ENCODE measurements at regions not wholly inside any gene's neighbourhood (a gene's known extent, or its start where the extent isn't known, plus 50 kb on each side); places are given as distances from the start of the nearest gene placed in this dataset.

- TF ChIP-seq CBX3 (IDR thresholded peaks at IDR 0.05; ENCODE audit: borderline replicate concordance, low read depth) (no peak), E2F4 (IDR thresholded peaks at IDR 0.05; ENCODE audit: low read depth, low read length) (no peak), KAT2A (conservative IDR thresholded peaks at IDR 0.05; ENCODE audit: control insufficient read depth, low read depth, low read length) (no peak), ETV6 (conservative IDR thresholded peaks at IDR 0.05 in 1 of 2, IDR thresholded peaks at IDR 0.05 in 1 of 2; ENCODE audit: borderline replicate concordance in 1 of 2, low read depth in 1 of 2) (no peak)
Measured at GRCh38 chr2:58532641-58533040, 291.5 kb upstream of the FANCL start (continued).

GRCh38 chr2:58527647-58528046 is 286.5 kb upstream of the FANCL start:
- WGBS (ENCODE audit: insufficient coverage, insufficient replicate concordance, low lambda C conversion rate, missing lambda C conversion rate) = 47% methylated on average over 3 of the region's 3 CpGs
- no peaks in the 10 kb centered on the region for H3K79me2 ChIP-seq (ENCODE audit: control insufficient read depth, insufficient read depth, low read length)
- H3K4me1 ChIP-seq (ENCODE audit: control insufficient read depth, insufficient read depth, low read length) = no peaks in the 10 kb centered on the region
- H3K27ac ChIP-seq (ENCODE audit: control insufficient read depth, insufficient read depth) = no peak overlapping the region
- H3K4me3 ChIP-seq = no peak overlapping the region
- H3K4me2 ChIP-seq (ENCODE audit: control insufficient read depth, insufficient read depth) = no peak overlapping the region
- intact Hi-C loops (cut with micrococcal nuclease; ENCODE audit: unreplicated experiment) = no loop called here
- no peak for DNase-seq (ENCODE audit: low read depth, low spot score)
- CTCF ChIA-PET = no interaction called here
- RAD21 ChIA-PET (ENCODE audit: unreplicated experiment) = no interaction called here
- no peaks in the 10 kb centered on the region for H3K36me3 ChIP-seq (ENCODE audit: control insufficient read depth in 2 of 2, insufficient read depth in 2 of 2, low read length in 1 of 2)
- POLR2A ChIA-PET = no interaction called here
- SMC1A ChIA-PET (ENCODE audit: uncharacterized antibody, unreplicated experiment) = no interaction called here
- H3K9me3 ChIP-seq (replicated peaks; ENCODE audit: control insufficient read depth, insufficient read depth, low read length) = no peaks in the 10 kb centered on the region
- H3K27me3 ChIP-seq (replicated peaks in 1 of 2; ENCODE audit: control insufficient read depth in 2 of 2, insufficient read depth in 2 of 2, low read length in 1 of 2) = no peaks in the 10 kb centered on the region
- in situ Hi-C loops (cut with MboI) = no loop called here
- H4K20me1 ChIP-seq (ENCODE audit: control insufficient read depth, insufficient read depth) = no peaks in the 10 kb centered on the region
- no peak for ATAC-seq
- no peak overlapping the region for H3K9ac ChIP-seq (ENCODE audit: control insufficient read depth, insufficient read depth, low read length)
- FAIRE-seq = no peak
- TF ChIP-seq NR2C2 (IDR thresholded peaks at IDR 0.05; ENCODE audit: borderline replicate concordance, control insufficient read depth, insufficient read length, low read depth) (no peak), CHD1 (IDR thresholded peaks at IDR 0.05; ENCODE audit: low read depth, low read length) (no peak), RUNX3 (IDR thresholded peaks at IDR 0.05; ENCODE audit: low read length) (no peak), MTA3 (IDR thresholded peaks at IDR 0.05; ENCODE audit: borderline replicate concordance, low read length) (no peak), WRNIP1 (IDR thresholded peaks at IDR 0.05; ENCODE audit: borderline replicate concordance, low read depth, low read length) (no peak), TCF7 (IDR thresholded peaks at IDR 0.05; ENCODE audit: borderline replicate concordance) (no peak), POU2F2 (IDR thresholded peaks at IDR 0.05; ENCODE audit: borderline replicate concordance, low read depth, low read length) (no peak), SPI1 (IDR thresholded peaks at IDR 0.05; ENCODE audit: borderline replicate concordance, insufficient read depth, low read depth, low read length) (no peak), ZBTB11 (CRISPR knock-in tag; IDR thresholded peaks at IDR 0.05) (no peak), PBX3 (IDR thresholded peaks at IDR 0.05; ENCODE audit: insufficient replicate concordance, low read depth, low read length) (no peak), ATF3 (IDR thresholded peaks at IDR 0.05; ENCODE audit: borderline replicate concordance, extremely low read depth, low read depth, low read length) (no peak), CHD4 (IDR thresholded peaks at IDR 0.05) (no peak), SUPT20H (IDR thresholded peaks at IDR 0.05; ENCODE audit: borderline replicate concordance, control insufficient read depth, low read depth, low read length) (no peak), CREM (IDR thresholded peaks at IDR 0.05; ENCODE audit: low read depth) (no peak), GATAD2B (conservative IDR thresholded peaks at IDR 0.05; ENCODE audit: low read depth) (no peak)
- no peak overlapping the region for H2AFZ ChIP-seq (ENCODE audit: control insufficient read depth, low read depth, low read length)
- BruUV-seq (replicated peaks) = no TSS peak

Measured in GM12878 (cell line).